ENCODE measurements at regions not wholly inside any gene's neighbourhood (a gene's known extent, or its start where the extent isn't known, plus 50 kb on each side); places are given as distances from the start of the nearest gene placed in this dataset.
"Not testable (repeated sequence)": the region's sequence is repeated elsewhere in the genome, so short reads cannot be mapped to it uniquely, and the experiment has no call there.

- no peak overlapping the region for H3K4me3 ChIP-seq (ENCODE audit: low read depth in 1 of 2, low read length in 1 of 2)
- no peaks in the 10 kb centered on the region for H3K9me3 ChIP-seq
- no peak for TF ChIP-seq CTCF (IDR thresholded peaks at IDR 0.05)
- H3K4me1 ChIP-seq (ENCODE audit: control insufficient read depth in 1 of 2, insufficient read depth in 1 of 2, low read depth in 1 of 2, low read length in 1 of 2): no peaks in the 10 kb centered on the region
- no peak overlapping the region for H3K27ac ChIP-seq
- no peaks in the 10 kb centered on the region for H3K36me3 ChIP-seq
- H3K27me3 ChIP-seq: no peaks in the 10 kb centered on the region
Observed at GRCh38 chr7:32216759-32217158, 146.6 kb upstream of the PDE1C start.

GRCh38 chr7:32215697-32216096 is 145.5 kb upstream of the PDE1C start:
- Histone ChIP-seq H3K4me3 (ENCODE audit: low read depth in 1 of 2, low read length in 1 of 2) (no peak overlapping the region), H3K36me3 (no peaks in the 10 kb centered on the region), H3K27me3 (no peaks in the 10 kb centered on the region), H3K9me3 (no peaks in the 10 kb centered on the region), H3K4me1 (ENCODE audit: control insufficient read depth in 1 of 2, insufficient read depth in 1 of 2, low read depth in 1 of 2, low read length in 1 of 2) (no peaks in the 10 kb centered on the region), H3K27ac (no peak overlapping the region)
- no peak for TF ChIP-seq CTCF (IDR thresholded peaks at IDR 0.05)

- no peak for TF ChIP-seq CTCF (IDR thresholded peaks at IDR 0.05)
- no peaks in the 10 kb centered on the region for H3K27me3 ChIP-seq
- H3K4me1 ChIP-seq (ENCODE audit: control insufficient read depth in 1 of 2, insufficient read depth in 1 of 2, low read depth in 1 of 2, low read length in 1 of 2): no peaks in the 10 kb centered on the region
Observed at GRCh38 chr7:32214913-32215312, 144.7 kb upstream of the PDE1C start.

GRCh38 chr7:32212321-32212720 is 142.1 kb upstream of the PDE1C start:
- TF ChIP-seq CTCF (IDR thresholded peaks at IDR 0.05): no peak

More at GRCh38 chr7:32214913-32215312, 144.7 kb upstream of the PDE1C start:
- H3K27ac ChIP-seq: no peak overlapping the region
- no peaks in the 10 kb centered on the region for H3K9me3 ChIP-seq
- no peaks in the 10 kb centered on the region for H3K36me3 ChIP-seq
- H3K4me3 ChIP-seq (ENCODE audit: low read depth in 1 of 2, low read length in 1 of 2): no peak overlapping the region

GRCh38 chr7:32206987-32207386 is 136.8 kb upstream of the PDE1C start:
- Histone ChIP-seq H3K9me3 (no peaks in the 10 kb centered on the region), H3K4me1 (ENCODE audit: control insufficient read depth in 1 of 2, insufficient read depth in 1 of 2, low read depth in 1 of 2, low read length in 1 of 2) (no peaks in the 10 kb centered on the region), H3K4me3 (ENCODE audit: low read depth in 1 of 2, low read length in 1 of 2) (no peak overlapping the region), H3K27ac (no peak overlapping the region), H3K36me3 (no peaks in the 10 kb centered on the region), H3K27me3 (no peaks in the 10 kb centered on the region)
- TF ChIP-seq CTCF (IDR thresholded peaks at IDR 0.05): no peak

More at GRCh38 chr7:32212321-32212720, 142.1 kb upstream of the PDE1C start:
- Histone ChIP-seq H3K9me3 (no peaks in the 10 kb centered on the region), H3K36me3 (no peaks in the 10 kb centered on the region), H3K27ac (no peak overlapping the region), H3K4me3 (ENCODE audit: low read depth in 1 of 2, low read length in 1 of 2) (no peak overlapping the region), H3K4me1 (ENCODE audit: control insufficient read depth in 1 of 2, insufficient read depth in 1 of 2, low read depth in 1 of 2, low read length in 1 of 2) (no peaks in the 10 kb centered on the region), H3K27me3 (no peaks in the 10 kb centered on the region)

- no peaks in the 10 kb centered on the region for H3K9me3 ChIP-seq
- H3K4me1 ChIP-seq (ENCODE audit: control insufficient read depth in 1 of 2, insufficient read depth in 1 of 2, low read depth in 1 of 2, low read length in 1 of 2): no peaks in the 10 kb centered on the region
- H3K36me3 ChIP-seq: no peaks in the 10 kb centered on the region
- no peak for TF ChIP-seq CTCF (IDR thresholded peaks at IDR 0.05)
- no peaks in the 10 kb centered on the region for H3K27me3 ChIP-seq
- H3K27ac ChIP-seq: no peak overlapping the region
- H3K4me3 ChIP-seq (ENCODE audit: low read depth in 1 of 2, low read length in 1 of 2): no peak overlapping the region
Observed at GRCh38 chr7:32206488-32206887, 136.3 kb upstream of the PDE1C start.

- H3K27ac ChIP-seq; H3K4me1 ChIP-seq (ENCODE audit: control insufficient read depth in 1 of 2, insufficient read depth in 1 of 2, low read depth in 1 of 2, low read length in 1 of 2); H3K4me3 ChIP-seq (ENCODE audit: low read depth in 1 of 2, low read length in 1 of 2); H3K9me3 ChIP-seq; H3K27me3 ChIP-seq; H3K36me3 ChIP-seq: not testable (repeated sequence)
Observed at GRCh38 chr7:32205298-32205824, 135.2 kb upstream of the PDE1C start.

All from neutrophil (primary cell).